ENCODE measurements at regions not wholly inside any gene's neighbourhood (a gene's known extent, or its start where the extent isn't known, plus 50 kb on each side); places are given as distances from the start of the nearest gene placed in this dataset.

GRCh38 chr13:68810660-68811059 is 1297.0 kb upstream of the ATXN8OS start:
- Histone ChIP-seq H3K27me3 (no peaks in the 10 kb centered on the region), H3K27ac (no peak overlapping the region), H3K4me1 (no peaks in the 10 kb centered on the region), H3K4me3 (replicated peaks in 1 of 3) (no peak overlapping the region), H3K36me3 (no peaks in the 10 kb centered on the region), H3K9me3 (no peaks in the 10 kb centered on the region)
- no peak for TF ChIP-seq POLR2A (IDR thresholded peaks at IDR 0.05)
- TF ChIP-seq CTCF (IDR thresholded peaks at IDR 0.05), result no peak
- WGBS, 2 donors, result 0 to 40% methylated on average over 1 of the region's 1 CpG
- no peak for DNase-seq
- intact Hi-C loops (cut with DNase I), result no loop called here

- intact Hi-C loops (cut with DNase I), result no loop called here
- Histone ChIP-seq H3K9me3 (no peaks in the 10 kb centered on the region), H3K27me3 (no peaks in the 10 kb centered on the region), H3K4me3 (replicated peaks in 1 of 3) (no peak overlapping the region), H3K27ac (no peak overlapping the region), H3K36me3 (no peaks in the 10 kb centered on the region), H3K4me1 (no peaks in the 10 kb centered on the region)
- DNase-seq, result no peak
- 86 to 92% methylated on average over 3 of the region's 3 CpGs for WGBS, 2 donors
- TF ChIP-seq POLR2A (IDR thresholded peaks at IDR 0.05), result no peak
- no peak for TF ChIP-seq CTCF (IDR thresholded peaks at IDR 0.05)
Measured at GRCh38 chr13:68808456-68808855, 1299.2 kb upstream of the ATXN8OS start.

- Histone ChIP-seq H3K4me3 (replicated peaks in 1 of 3) (no peak overlapping the region), H3K36me3 (no peaks in the 10 kb centered on the region), H3K9me3 (no peaks in the 10 kb centered on the region), H3K27me3 (no peaks in the 10 kb centered on the region), H3K4me1 (no peaks in the 10 kb centered on the region), H3K27ac (no peak overlapping the region)
- DNase-seq, result no peak
- WGBS, 2 donors, result 75 to 79% methylated on average over 2 of the region's 2 CpGs
- intact Hi-C loops (cut with DNase I), result no loop called here
- TF ChIP-seq CTCF (IDR thresholded peaks at IDR 0.05) (no peak), POLR2A (IDR thresholded peaks at IDR 0.05) (no peak)
Measured at GRCh38 chr13:68806125-68806524, 1301.5 kb upstream of the ATXN8OS start.

GRCh38 chr13:68784275-68784674 is 1323.4 kb upstream of the ATXN8OS start:
- TF ChIP-seq CTCF (IDR thresholded peaks at IDR 0.05) (no peak), POLR2A (IDR thresholded peaks at IDR 0.05) (no peak)
- Histone ChIP-seq H3K27me3 (no peaks in the 10 kb centered on the region), H3K9me3 (no peaks in the 10 kb centered on the region), H3K4me1 (no peaks in the 10 kb centered on the region), H3K27ac (no peak overlapping the region), H3K36me3 (no peaks in the 10 kb centered on the region), H3K4me3 (replicated peaks in 1 of 3) (no peak overlapping the region)
- DNase-seq, result no peak
- intact Hi-C loops (cut with DNase I), result no loop called here

- no peak for TF ChIP-seq CTCF (IDR thresholded peaks at IDR 0.05)
- TF ChIP-seq POLR2A (IDR thresholded peaks at IDR 0.05), result no peak
- no peaks in the 10 kb centered on the region for H3K4me1 ChIP-seq
- H3K36me3 ChIP-seq, result no peaks in the 10 kb centered on the region
- no peak overlapping the region for H3K4me3 ChIP-seq (replicated peaks in 1 of 3)
- H3K27me3 ChIP-seq, result no peaks in the 10 kb centered on the region
- H3K27ac ChIP-seq, result no peak overlapping the region
- no peaks in the 10 kb centered on the region for H3K9me3 ChIP-seq
- intact Hi-C loops (cut with DNase I), result no loop called here
- no peak for DNase-seq
- WGBS, 2 donors, result 81 to 84% methylated on average over 2 of the region's 2 CpGs
Measured at GRCh38 chr13:68759617-68760016, 1348.0 kb upstream of the ATXN8OS start.
